Osteocyte (in vitro differentiated cells): ENCODE measurements at regions not wholly inside any gene's neighbourhood (a gene's known extent, or its start where the extent isn't known, plus 50 kb on each side); places are given as distances from the start of the nearest gene placed in this dataset.
"Not testable (repeated sequence)": the region's sequence is repeated elsewhere in the genome, so short reads cannot be mapped to it uniquely, and the experiment has no call there.

Experiments used
- DNase-seq: peaks from one replicate; pipeline ENCODE4 v3.0.0; 2021; ENCODE audit warnings: mixed read lengths; ENCODE audit not compliant: unreplicated experiment; ENCODE audit errors: extremely low spot score
- H3K27ac Mint-ChIP-seq: one replicate; pipeline ENCODE4 v1.8.0; 2021; ENCODE audit warnings: mild to moderate bottlenecking, mixed read lengths; ENCODE audit not compliant: unreplicated experiment
- H3K27me3 Mint-ChIP-seq: one replicate; pipeline ENCODE4 v1.8.0; 2021; ENCODE audit warnings: mixed read lengths; ENCODE audit not compliant: unreplicated experiment
- H3K36me3 Mint-ChIP-seq: one replicate; pipeline ENCODE4 v1.8.0; 2021; ENCODE audit warnings: mixed read lengths; ENCODE audit not compliant: unreplicated experiment
- H3K4me1 Mint-ChIP-seq: one replicate; pipeline ENCODE4 v1.8.0; 2021; ENCODE audit warnings: mixed read lengths; ENCODE audit not compliant: unreplicated experiment
- H3K4me3 Mint-ChIP-seq: one replicate; pipeline ENCODE4 v1.8.0; 2021; ENCODE audit warnings: mild to moderate bottlenecking, moderate library complexity, mixed read lengths; ENCODE audit not compliant: unreplicated experiment
- H3K9me3 Mint-ChIP-seq: one replicate; pipeline ENCODE4 v1.8.0; 2021; ENCODE audit warnings: mixed read lengths; ENCODE audit not compliant: unreplicated experiment
- TF ChIP-seq, protein P1 (sequence below): fragments of 200-600 bp; sonication (generic); IDR thresholded peaks from 2 replicates; pipeline ENCODE4 v1.5.0; 2021; ENCODE audit warnings: antibody characterized with exemption, mild to moderate bottlenecking, moderate library complexity

DNA sequence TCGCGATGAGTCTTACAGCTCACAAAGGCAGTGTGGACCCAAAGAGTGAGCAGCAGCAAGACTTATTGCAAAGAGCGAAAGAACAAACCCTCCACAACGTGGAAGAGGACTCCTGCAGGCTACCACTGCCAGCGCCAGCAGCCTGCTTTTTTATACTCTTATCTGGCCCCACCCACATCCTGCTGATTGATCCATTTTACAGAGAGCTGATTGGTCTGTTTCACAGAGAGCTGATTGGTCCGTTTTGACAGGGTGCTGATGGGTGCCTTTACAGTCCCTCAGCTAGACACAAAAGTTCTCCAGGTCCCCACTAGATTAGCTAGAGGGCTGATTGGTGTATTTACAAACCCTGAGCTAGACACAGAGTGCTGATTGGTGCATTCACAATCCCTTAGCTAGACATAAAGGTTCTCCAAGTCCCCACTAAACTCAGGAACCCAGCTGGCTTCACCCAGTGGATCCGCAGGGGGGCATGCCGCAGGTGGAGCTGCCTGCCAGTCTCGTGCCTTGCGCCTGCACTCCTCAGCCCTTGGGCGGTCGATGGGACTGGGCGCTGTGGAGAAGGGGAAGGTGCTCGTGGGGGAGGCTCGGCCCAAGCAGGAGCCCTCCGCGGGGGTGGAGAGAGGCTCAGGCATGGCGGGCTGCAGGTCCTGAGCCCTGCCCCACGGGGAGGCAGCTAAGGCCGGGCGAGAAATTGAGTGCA is 75.7 kb downstream of the QDPR start:
- not testable (repeated sequence) for H3K27ac Mint-ChIP-seq, H3K4me3 Mint-ChIP-seq, H3K4me1 Mint-ChIP-seq, H3K27me3 Mint-ChIP-seq, DNase-seq, H3K36me3 Mint-ChIP-seq
- peaks cover 11% of the 10 kb centered on the region for H3K9me3 Mint-ChIP-seq

DNA sequence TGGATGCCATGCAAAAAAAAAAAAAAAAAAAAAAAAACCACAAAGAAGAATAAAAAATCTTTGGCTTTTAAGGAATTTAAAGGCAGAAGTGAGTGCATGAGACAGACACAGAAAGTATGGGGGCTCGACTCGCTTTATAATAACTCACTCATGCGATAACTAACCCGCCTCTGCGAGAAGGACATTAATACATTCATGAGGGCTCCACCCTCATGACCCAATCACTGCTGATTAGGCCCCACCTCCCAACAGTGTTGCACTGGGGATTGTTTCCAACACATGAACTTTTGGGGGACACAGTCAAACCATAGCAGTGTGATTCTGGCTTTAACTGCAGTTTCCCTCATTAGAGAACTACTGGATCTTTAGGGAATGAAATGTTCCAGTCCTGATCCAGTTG is 78.1 kb downstream of the QDPR start:
- peaks cover 11% of the 10 kb centered on the region for H3K9me3 Mint-ChIP-seq
- H3K36me3 Mint-ChIP-seq: no peaks in the 10 kb centered on the region
- TF ChIP-seq, protein P1, sequence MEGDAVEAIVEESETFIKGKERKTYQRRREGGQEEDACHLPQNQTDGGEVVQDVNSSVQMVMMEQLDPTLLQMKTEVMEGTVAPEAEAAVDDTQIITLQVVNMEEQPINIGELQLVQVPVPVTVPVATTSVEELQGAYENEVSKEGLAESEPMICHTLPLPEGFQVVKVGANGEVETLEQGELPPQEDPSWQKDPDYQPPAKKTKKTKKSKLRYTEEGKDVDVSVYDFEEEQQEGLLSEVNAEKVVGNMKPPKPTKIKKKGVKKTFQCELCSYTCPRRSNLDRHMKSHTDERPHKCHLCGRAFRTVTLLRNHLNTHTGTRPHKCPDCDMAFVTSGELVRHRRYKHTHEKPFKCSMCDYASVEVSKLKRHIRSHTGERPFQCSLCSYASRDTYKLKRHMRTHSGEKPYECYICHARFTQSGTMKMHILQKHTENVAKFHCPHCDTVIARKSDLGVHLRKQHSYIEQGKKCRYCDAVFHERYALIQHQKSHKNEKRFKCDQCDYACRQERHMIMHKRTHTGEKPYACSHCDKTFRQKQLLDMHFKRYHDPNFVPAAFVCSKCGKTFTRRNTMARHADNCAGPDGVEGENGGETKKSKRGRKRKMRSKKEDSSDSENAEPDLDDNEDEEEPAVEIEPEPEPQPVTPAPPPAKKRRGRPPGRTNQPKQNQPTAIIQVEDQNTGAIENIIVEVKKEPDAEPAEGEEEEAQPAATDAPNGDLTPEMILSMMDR: no peak
- no peak overlapping the region for H3K27ac Mint-ChIP-seq
- H3K4me1 Mint-ChIP-seq: no peaks in the 10 kb centered on the region
- no peaks in the 10 kb centered on the region for H3K27me3 Mint-ChIP-seq
- no peak for DNase-seq
- H3K4me3 Mint-ChIP-seq: no peak overlapping the region

DNA sequence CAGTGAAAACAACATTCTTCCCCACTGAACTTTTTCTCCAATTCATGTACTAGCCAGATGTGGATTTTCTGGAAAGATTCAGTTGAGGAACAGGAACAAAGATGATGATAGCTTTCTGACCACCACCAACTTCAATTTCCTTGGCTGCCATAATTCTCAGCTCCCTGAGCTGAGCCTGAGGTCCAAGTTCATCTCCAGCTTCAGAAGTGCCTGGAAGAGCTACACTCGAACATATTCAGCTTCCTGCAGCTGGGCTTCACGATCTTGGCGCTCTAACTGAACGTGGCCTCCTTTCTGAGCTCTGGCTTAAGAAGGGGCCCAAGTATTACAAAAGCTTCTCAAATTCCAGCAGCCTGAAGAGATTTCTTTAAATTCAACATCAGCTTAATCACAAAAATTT is 83.9 kb downstream of the QDPR start:
- TF ChIP-seq, protein P1: no peak
- H3K9me3 Mint-ChIP-seq: peaks cover 4% of the 10 kb centered on the region

DNA sequence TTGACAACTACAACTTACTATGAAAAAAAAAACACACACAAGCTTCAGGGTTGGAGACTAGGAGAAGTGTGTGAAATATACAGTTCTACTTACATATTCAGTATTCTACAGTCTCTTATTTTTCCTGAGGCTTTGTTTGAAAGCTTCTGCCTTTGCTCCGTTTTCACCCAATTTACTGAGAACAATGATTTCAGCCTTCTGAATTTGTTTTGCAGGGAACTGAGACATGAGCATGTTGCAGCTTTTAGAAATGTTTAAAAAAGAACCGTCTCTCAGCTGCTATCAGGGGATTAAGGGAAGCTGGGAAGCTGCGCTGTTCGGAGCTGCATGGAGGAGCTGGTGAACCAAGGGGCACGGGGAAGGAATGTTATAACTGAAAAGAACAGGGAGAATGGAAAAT is 85.7 kb downstream of the QDPR start:
- no peak overlapping the region for H3K27ac Mint-ChIP-seq
- H3K27me3 Mint-ChIP-seq: peaks cover 3% of the 10 kb centered on the region
- DNase-seq: no peak
- TF ChIP-seq, protein P1: no peak
- H3K4me1 Mint-ChIP-seq: no peaks in the 10 kb centered on the region
- H3K4me3 Mint-ChIP-seq: no peak overlapping the region
- no peaks in the 10 kb centered on the region for H3K9me3 Mint-ChIP-seq
- H3K36me3 Mint-ChIP-seq: no peaks in the 10 kb centered on the region

More for the DNA sequence above, 83.9 kb downstream of the QDPR start:
- Mint-ChIP-seq H3K27ac (no peak overlapping the region), H3K4me3 (no peak overlapping the region), H3K27me3 (peaks cover 3% of the 10 kb centered on the region), H3K4me1 (no peaks in the 10 kb centered on the region), H3K36me3 (no peaks in the 10 kb centered on the region)
- DNase-seq: no peak

DNA sequence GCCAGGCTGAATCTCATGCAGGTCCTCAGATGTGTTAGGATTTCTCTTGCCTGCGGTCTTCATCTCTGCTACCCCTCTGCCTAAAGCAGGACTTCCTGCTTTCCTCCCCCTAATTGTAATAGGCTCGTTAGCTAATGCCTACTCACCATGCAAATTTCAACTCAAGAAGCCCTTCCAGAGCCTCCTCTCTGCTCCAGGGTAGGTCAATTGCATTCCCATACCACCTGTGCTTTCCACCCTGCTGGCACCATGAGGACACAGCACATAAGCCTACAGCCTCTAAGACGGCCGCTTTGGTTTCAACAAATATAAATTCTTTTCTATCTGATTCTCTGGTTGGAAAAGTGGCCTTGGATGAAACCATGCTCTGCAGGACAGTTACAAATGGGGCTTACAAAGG is 93.9 kb downstream of the QDPR start:
- H3K4me1 Mint-ChIP-seq: no peaks in the 10 kb centered on the region
- H3K4me3 Mint-ChIP-seq: no peak overlapping the region
- H3K9me3 Mint-ChIP-seq: peaks cover 9% of the 10 kb centered on the region
- H3K36me3 Mint-ChIP-seq: no peaks in the 10 kb centered on the region
- no peak for DNase-seq
- H3K27ac Mint-ChIP-seq: no peak overlapping the region
- TF ChIP-seq, protein P1: no peak
- no peaks in the 10 kb centered on the region for H3K27me3 Mint-ChIP-seq

DNA sequence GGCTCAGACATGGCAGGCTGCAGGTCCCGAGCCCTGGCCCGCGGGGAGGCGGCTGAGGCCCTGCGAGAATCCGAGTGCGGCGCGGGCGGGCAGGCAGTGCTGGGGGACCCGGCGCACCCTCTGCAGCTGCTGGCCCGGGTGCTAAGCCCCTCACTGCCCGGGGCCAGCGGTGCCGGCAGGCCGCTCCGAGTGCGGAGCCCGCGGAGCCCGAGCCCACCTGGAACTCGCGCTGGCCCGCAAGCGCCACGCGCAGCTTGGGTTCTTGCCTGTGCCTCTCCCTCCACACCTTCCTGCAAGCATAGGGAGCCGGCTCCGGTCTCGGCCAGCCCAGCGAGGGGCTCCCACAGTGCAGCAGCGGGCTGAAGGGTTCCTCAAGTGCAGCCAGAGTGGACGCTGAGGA is 97.5 kb downstream of the QDPR start:
- no peaks in the 10 kb centered on the region for H3K36me3 Mint-ChIP-seq
- H3K9me3 Mint-ChIP-seq: peaks cover 9% of the 10 kb centered on the region
- no peak overlapping the region for H3K4me3 Mint-ChIP-seq
- H3K27me3 Mint-ChIP-seq: no peaks in the 10 kb centered on the region
- H3K27ac Mint-ChIP-seq: no peak overlapping the region
- no peaks in the 10 kb centered on the region for H3K4me1 Mint-ChIP-seq
- TF ChIP-seq, protein P1: no peak
- DNase-seq: no peak
